22Rv1 (cell line): ENCODE measurements at regions not wholly inside any gene's neighbourhood (a gene's known extent, or its start where the extent isn't known, plus 50 kb on each side); places are given as distances from the start of the nearest gene placed in this dataset.

Experiments used
- CTCF ChIP-seq: fragments of 450-650 bp; IDR thresholded peaks from 2 replicates; pipeline ENCODE4 v1.5.1; 2017; ENCODE audit warnings: mild to moderate bottlenecking
- ZFX ChIP-seq: fragments of 450-650 bp; IDR thresholded peaks from 2 replicates; pipeline ENCODE4 v1.6.1; 2017; ENCODE audit warnings: antibody characterized with exemption, borderline replicate concordance

GRCh38 chr17:53135969-53136368, 686.8 kb upstream of the KIF2B start:
- TF ChIP-seq CTCF (no peak), ZFX (no peak)
